ENCODE measurements at regions not wholly inside any gene's neighbourhood (a gene's known extent, or its start where the extent isn't known, plus 50 kb on each side); places are given as distances from the start of the nearest gene placed in this dataset.

- intact Hi-C loops (cut with micrococcal nuclease): no loop called here
- peaks cover 19% of the 10 kb centered on the region for H3K27me3 Mint-ChIP-seq
- no peak overlapping the region for H3K27ac Mint-ChIP-seq
- no peaks in the 10 kb centered on the region for H3K9me3 Mint-ChIP-seq
- H3K36me3 Mint-ChIP-seq (ENCODE audit: low read depth): no peaks in the 10 kb centered on the region
- H3K4me3 Mint-ChIP-seq: no peak overlapping the region
- H3K4me1 Mint-ChIP-seq: no peaks in the 10 kb centered on the region
- no peak for DNase-seq
Measured at GRCh38 chr1:230003409-230003808, 63.6 kb upstream of the GALNT2 start.

- intact Hi-C loops (cut with micrococcal nuclease): no loop called here
- Mint-ChIP-seq H3K4me1 (no peaks in the 10 kb centered on the region), H3K27ac (no peak overlapping the region), H3K36me3 (ENCODE audit: low read depth) (no peaks in the 10 kb centered on the region), H3K27me3 (peaks cover 19% of the 10 kb centered on the region), H3K4me3 (no peak overlapping the region), H3K9me3 (no peaks in the 10 kb centered on the region)
- DNase-seq: no peak
Measured at GRCh38 chr1:230005040-230005439, 62.0 kb upstream of the GALNT2 start.

GRCh38 chr1:230008721-230009120 lies 58.3 kb upstream of the GALNT2 start:
- Mint-ChIP-seq H3K27ac (no peak overlapping the region), H3K4me3 (no peak overlapping the region), H3K9me3 (no peaks in the 10 kb centered on the region), H3K27me3 (peaks cover 15% of the 10 kb centered on the region), H3K4me1 (no peaks in the 10 kb centered on the region), H3K36me3 (ENCODE audit: low read depth) (no peaks in the 10 kb centered on the region)
- intact Hi-C loops (cut with micrococcal nuclease): no loop called here
- DNase-seq: no peak

- no peaks in the 10 kb centered on the region for H3K9me3 Mint-ChIP-seq
Measured at GRCh38 chr1:230009611-230010313, 57.3 kb upstream of the GALNT2 start.

GRCh38 chr1:230010603-230011332 lies 56.3 kb upstream of the GALNT2 start:
- no peak for DNase-seq
- H3K4me3 Mint-ChIP-seq: no peak overlapping the region
- H3K27me3 Mint-ChIP-seq: peaks cover 14% of the 10 kb centered on the region
- H3K36me3 Mint-ChIP-seq (ENCODE audit: low read depth): no peaks in the 10 kb centered on the region
- no peaks in the 10 kb centered on the region for H3K4me1 Mint-ChIP-seq
- intact Hi-C loops (cut with micrococcal nuclease): no loop called here
- no peaks in the 10 kb centered on the region for H3K9me3 Mint-ChIP-seq
- H3K27ac Mint-ChIP-seq: no peak overlapping the region

More at GRCh38 chr1:230009611-230010313, 57.3 kb upstream of the GALNT2 start:
- H3K27me3 Mint-ChIP-seq: peaks cover 14% of the 10 kb centered on the region
- intact Hi-C loops (cut with micrococcal nuclease): no loop called here
- H3K27ac Mint-ChIP-seq: no peak overlapping the region
- no peaks in the 10 kb centered on the region for H3K4me1 Mint-ChIP-seq
- H3K36me3 Mint-ChIP-seq (ENCODE audit: low read depth): no peaks in the 10 kb centered on the region
- no peak overlapping the region for H3K4me3 Mint-ChIP-seq
- no peak for DNase-seq

- Mint-ChIP-seq H3K4me1 (no peaks in the 10 kb centered on the region), H3K4me3 (no peak overlapping the region), H3K27ac (no peak overlapping the region), H3K27me3 (peaks cover 13% of the 10 kb centered on the region), H3K9me3 (no peaks in the 10 kb centered on the region), H3K36me3 (ENCODE audit: low read depth) (no peaks in the 10 kb centered on the region)
- intact Hi-C loops (cut with micrococcal nuclease): no loop called here
- no peak for DNase-seq
Measured at GRCh38 chr1:230011333-230012092, 55.5 kb upstream of the GALNT2 start.

GRCh38 chr1:230012093-230012393 lies 55.0 kb upstream of the GALNT2 start:
- H3K4me3 Mint-ChIP-seq: no peak overlapping the region
- H3K36me3 Mint-ChIP-seq (ENCODE audit: low read depth): no peaks in the 10 kb centered on the region
- no peak for DNase-seq
- H3K9me3 Mint-ChIP-seq: no peaks in the 10 kb centered on the region
- no peaks in the 10 kb centered on the region for H3K4me1 Mint-ChIP-seq
- intact Hi-C loops (cut with micrococcal nuclease): no loop called here
- no peak overlapping the region for H3K27ac Mint-ChIP-seq
- H3K27me3 Mint-ChIP-seq: peaks cover 8% of the 10 kb centered on the region

GRCh38 chr1:230012741-230013140 lies 54.3 kb upstream of the GALNT2 start:
- Mint-ChIP-seq H3K9me3 (no peaks in the 10 kb centered on the region), H3K27me3 (peaks cover 10% of the 10 kb centered on the region), H3K4me1 (no peaks in the 10 kb centered on the region), H3K4me3 (no peak overlapping the region), H3K36me3 (ENCODE audit: low read depth) (no peaks in the 10 kb centered on the region), H3K27ac (no peak overlapping the region)
- no peak for DNase-seq
- intact Hi-C loops (cut with micrococcal nuclease): no loop called here

GRCh38 chr1:230016159-230016558 lies 50.9 kb upstream of the GALNT2 start:
- no peaks in the 10 kb centered on the region for H3K9me3 Mint-ChIP-seq
- intact Hi-C loops (cut with micrococcal nuclease): no loop called here
- H3K27ac Mint-ChIP-seq: no peak overlapping the region
- H3K27me3 Mint-ChIP-seq: peaks cover 14% of the 10 kb centered on the region
- no peaks in the 10 kb centered on the region for H3K4me1 Mint-ChIP-seq
- H3K36me3 Mint-ChIP-seq (ENCODE audit: low read depth): no peaks in the 10 kb centered on the region
- DNase-seq: no peak
- no peak overlapping the region for H3K4me3 Mint-ChIP-seq

Measured in activated CD4-positive, alpha-beta T cell treated with anti-CD3 and anti-CD28 coated beads, Interleukin-2, amount 10 ng/mL, durations not matched to agents 24 days and 14 days (primary cell).